HT1080 (cell line): ENCODE measurements at regions not wholly inside any gene's neighbourhood (a gene's known extent, or its start where the extent isn't known, plus 50 kb on each side); places are given as distances from the start of the nearest gene placed in this dataset.
A peak's percentile ranks its signal among the peaks of the same experiment; 100 is the strongest.

Experiments
- DNase-seq: peaks from one replicate; pipeline ENCODE4 v3.0.0-alpha.2; 2015; ENCODE audit warnings: low read depth

- no peak for DNase-seq
These were observed 171.0 kb upstream of the MBNL1 start for GRCh38 chr3:152097770-152098169.

GRCh38 chr3:152100491-152101132, 168.1 kb upstream of the MBNL1 start:
- no peak for DNase-seq

GRCh38 chr3:152102410-152102809, 166.3 kb upstream of the MBNL1 start:
- no peak for DNase-seq

DNA sequence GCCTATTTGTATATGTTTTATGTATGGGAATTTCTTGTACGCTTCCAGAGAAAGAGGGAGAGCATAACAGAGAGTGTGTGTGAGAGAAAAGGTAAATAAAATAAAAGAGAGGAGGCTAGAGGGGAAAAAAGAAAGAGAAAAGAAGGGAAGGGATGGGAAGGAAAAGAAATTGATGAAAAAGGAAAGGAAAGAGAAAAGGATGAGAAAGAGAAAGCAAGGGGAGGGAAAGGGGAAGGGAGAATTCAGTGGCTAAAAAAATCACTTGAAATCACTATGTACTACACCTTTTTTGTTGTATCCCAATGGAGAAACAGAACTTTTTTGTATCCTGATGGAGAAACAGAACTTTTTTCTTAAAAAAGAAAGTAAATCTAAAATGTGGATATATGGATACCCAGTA, 165.5 kb upstream of the MBNL1 start:
- no peak for DNase-seq

DNA sequence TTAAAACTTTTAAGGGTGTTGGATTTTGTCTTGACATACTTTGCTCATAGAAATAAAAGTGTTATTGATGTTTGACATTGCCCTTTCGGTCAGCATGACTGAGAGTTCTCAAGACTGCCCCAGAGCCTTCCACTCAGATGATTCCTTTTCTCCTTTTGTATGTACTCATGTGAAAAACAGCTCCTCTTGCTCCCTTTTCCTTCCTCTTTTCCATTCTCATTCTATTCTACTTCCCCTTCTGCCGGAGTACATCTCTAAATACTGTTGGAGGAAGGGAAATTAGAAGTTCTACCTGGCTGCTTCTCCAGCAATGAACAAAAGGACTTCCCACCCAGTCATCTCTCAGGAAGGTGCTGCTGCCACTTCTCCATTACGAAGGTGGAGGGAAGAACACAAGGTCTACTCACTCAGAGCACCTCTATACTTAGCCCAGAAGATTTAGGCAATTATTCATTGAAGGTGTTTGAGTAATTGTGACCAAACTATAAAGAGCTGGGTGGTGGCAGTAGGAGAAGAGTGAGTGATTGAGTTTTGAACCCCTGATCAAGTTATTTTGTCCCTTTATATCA, 163.8 kb upstream of the MBNL1 start:
- DNase-seq: no peak

DNA sequence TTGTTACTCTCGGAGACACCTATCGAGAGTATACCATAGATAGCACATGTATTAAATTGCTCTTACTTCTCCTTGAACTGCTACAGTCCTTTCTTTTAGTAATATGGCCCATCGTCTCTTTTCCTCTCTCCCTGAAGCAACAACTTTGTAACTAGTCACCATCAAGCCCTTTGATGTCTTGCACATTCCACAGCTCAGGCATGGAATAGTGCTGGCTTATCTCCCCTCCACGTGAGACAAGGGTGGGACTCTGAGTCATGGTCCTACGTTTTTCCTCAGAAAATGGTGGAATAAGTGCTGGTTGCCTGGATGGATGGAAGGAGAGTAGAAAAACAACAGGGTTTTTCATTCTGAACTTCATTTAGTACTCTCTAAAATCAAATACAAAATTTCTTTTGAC, 163.3 kb upstream of the MBNL1 start:
- DNase-seq: peak; percentile 52

GRCh38 chr3:152109038-152109437, 159.7 kb upstream of the MBNL1 start:
- DNase-seq: no peak

- no peak for DNase-seq
These were observed 155.3 kb upstream of the MBNL1 start for GRCh38 chr3:152113413-152113812.

GRCh38 chr3:152113992-152114651, 154.6 kb upstream of the MBNL1 start:
- no peak for DNase-seq

DNA sequence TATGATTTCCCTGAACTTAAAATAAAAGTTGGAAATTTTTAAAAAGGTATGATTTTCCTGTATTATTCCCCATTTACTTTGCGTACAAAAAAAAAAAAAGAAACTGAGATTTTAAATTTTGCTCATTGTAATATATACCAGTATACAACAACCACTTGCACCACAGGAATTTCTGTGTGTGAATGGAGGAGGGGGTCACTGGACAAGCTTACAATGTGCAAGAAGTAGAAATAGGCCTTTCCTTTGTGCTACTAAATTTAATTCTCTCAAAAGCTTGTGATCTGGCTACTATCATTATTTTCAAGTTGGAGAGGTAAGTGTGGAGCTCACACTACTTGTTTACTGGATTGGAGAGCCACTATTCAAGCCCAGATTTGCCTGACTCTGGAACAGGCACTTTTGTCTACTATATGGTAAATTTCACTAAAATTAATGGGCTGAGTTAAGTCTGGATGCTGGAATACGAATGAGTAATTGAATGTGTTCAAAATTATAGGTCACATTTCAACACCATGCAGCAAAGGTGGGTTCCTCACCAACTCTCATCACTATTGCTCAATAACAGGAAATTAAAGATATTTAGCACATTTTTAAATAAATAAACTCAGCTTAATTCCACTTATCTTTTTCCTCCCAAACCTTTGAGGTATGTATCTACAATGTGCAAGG, 148.0 kb upstream of the MBNL1 start:
- DNase-seq: no peak

DNA sequence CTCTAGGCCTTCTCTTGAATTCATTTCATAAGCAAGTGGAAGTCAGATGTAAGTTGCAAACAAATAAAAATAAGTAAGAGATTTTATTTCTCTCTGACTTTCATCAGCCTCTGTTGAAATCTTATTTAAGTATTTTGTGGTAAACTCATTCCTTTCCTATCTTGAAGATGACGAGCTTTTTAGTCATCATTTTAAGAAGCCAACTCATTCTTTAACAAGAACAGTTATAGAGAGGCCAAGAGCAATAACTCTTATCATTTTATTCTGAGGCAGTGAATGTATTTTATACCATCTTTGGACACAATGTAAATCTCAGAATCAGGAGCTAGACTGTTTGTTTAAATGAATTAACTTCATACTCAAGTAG, 147.5 kb upstream of the MBNL1 start:
- DNase-seq: peak; percentile 89

GRCh38 chr3:152122851-152123250, 145.9 kb upstream of the MBNL1 start:
- no peak for DNase-seq

DNA sequence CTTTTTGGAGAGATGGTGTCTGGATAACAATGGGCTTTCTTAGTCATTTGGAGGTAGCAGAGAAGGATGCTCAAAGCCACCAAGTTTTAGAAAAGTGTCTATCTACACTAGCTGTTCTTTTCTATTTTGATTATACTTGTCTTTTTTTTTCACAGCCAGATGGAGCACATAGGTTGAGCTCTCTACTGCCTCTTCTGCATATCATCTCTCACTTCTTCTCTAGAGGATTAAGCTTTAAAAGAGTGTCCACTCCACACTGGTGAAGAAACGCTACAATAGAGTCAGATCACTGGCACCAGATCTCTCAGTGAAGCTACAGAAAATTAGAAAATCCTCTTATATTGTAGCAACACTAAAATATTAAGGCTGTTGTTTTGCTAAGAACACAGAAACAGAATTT, 145.3 kb upstream of the MBNL1 start:
- DNase-seq: no peak

DNA sequence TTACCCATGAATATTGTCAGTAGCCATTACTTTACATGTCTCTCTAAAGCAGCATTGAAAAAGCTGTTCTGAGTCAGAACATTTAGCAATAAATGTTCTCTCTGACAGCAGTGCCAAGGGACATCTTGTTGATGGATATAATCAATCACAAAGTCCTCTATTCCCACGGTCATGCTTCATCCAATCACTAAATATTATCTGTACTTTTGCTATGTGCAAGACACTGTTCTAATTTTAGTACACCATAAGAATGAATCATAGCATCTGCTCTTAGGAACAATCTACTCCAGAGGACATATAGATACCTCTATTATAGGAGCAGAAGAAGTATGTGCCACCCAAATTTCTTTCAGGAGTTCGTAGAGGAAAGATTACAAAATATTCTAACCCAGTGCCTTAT, 142.5 kb upstream of the MBNL1 start:
- DNase-seq: peak; percentile 27

DNA sequence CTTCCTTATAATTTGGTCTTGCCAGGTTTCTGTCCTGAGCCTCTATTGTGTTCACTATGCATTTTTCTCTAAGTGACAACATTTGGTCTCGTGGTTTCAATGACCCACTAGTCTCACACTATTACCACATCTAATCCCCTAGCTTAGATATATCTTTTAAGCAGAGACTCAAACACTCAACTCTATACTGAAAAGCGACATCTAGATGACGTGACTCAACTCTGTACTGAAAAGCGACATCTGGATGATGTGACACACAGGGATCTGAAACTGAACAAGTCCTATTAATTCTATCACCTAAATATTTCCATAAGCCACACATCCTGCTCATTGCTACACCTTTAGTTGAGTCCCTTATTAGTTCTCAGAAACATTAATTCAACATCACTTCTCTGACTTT, 141.7 kb upstream of the MBNL1 start:
- no peak for DNase-seq

GRCh38 chr3:152128356-152128755, 140.4 kb upstream of the MBNL1 start:
- no peak for DNase-seq

DNA sequence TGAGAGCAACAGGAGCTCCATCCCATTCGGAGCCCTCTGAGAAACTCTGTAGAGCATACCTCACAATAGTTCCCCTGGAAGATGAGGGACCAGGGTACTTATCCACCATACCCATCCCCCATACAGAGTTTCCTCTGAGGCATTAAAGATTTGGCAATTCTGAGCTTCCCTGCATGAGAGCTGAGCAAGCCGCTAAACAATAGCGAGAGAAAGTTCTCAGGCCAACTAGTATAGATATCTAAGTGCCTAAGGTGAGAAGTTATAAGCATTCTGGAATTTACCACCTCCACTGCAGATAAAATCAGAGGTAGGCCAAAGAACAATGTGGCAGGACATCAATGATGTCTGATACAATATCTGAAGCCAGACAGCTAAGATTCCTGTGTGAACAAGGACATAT, 129.1 kb upstream of the MBNL1 start:
- DNase-seq: no peak

- no peak for DNase-seq
These were observed 122.3 kb upstream of the MBNL1 start for GRCh38 chr3:152146461-152146860.

DNA sequence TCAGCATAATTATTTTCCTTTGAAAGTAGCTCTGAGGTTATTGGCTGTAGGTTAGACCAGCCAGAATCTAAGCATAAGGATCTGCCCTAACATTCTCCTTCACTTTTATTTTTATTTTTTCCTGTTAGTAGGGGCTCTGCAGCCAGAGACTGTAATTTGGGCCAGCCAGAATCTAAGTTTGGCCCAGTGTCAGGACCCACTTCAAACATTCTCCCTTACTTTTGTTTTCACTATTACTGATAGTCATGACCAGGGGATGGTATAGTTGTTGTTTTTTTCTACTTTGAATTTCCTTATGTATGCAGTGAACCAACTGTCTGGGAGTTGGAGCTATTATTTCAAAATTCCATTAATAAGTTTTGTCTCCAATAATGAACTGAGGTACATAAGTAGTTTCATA, 121.0 kb upstream of the MBNL1 start:
- no peak for DNase-seq

DNA sequence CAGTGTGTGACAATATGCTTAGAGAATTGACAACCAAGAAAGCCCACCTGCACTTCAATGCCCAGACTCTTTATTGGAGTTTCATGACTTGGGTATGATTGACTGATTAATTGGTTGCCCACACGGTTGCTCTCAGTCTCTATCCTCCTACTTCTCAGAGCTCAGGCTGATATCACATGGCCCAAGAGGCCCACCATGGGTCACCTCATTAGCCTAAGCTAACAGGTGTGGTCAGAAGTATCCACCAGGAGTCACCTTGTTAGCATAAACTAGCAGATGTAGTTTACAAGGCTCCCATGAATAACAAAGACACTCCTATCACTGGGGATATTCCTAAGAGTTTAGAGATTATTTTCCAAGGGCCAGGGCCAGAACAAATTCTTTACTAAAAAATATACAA, 120.2 kb upstream of the MBNL1 start:
- no peak for DNase-seq

GRCh38 chr3:152149832-152150231, 118.9 kb upstream of the MBNL1 start:
- no peak for DNase-seq

- no peak for DNase-seq
These were observed 117.4 kb upstream of the MBNL1 start for GRCh38 chr3:152151216-152151876.
